ENCODE measurements at regions not wholly inside any gene's neighbourhood (a gene's known extent, or its start where the extent isn't known, plus 50 kb on each side); places are given as distances from the start of the nearest gene placed in this dataset.

GRCh38 chr12:61487728-61488127 is 772.5 kb upstream of the USP15 start:
- no peaks in the 10 kb centered on the region for H3K27me3 ChIP-seq
- no peak overlapping the region for H3K4me3 ChIP-seq
- no peaks in the 10 kb centered on the region for H3K36me3 ChIP-seq (replicated peaks in 1 of 2)
- TF ChIP-seq POLR2A (IDR thresholded peaks at IDR 0.05), result no peak
- TF ChIP-seq CTCF (IDR thresholded peaks at IDR 0.05), result no peak
- DNase-seq, result no peak
- H3K4me1 ChIP-seq (replicated peaks in 1 of 2), result no peaks in the 10 kb centered on the region
- no peaks in the 10 kb centered on the region for H3K9me3 ChIP-seq (replicated peaks in 1 of 3)
- no peak overlapping the region for H3K27ac ChIP-seq
- intact Hi-C loops (cut with DNase I), result no loop called here

- intact Hi-C loops (cut with DNase I), result no loop called here
- Histone ChIP-seq H3K4me1 (replicated peaks in 1 of 2) (no peaks in the 10 kb centered on the region), H3K36me3 (replicated peaks in 1 of 2) (no peaks in the 10 kb centered on the region), H3K9me3 (replicated peaks in 1 of 3) (no peaks in the 10 kb centered on the region), H3K27ac (no peak overlapping the region), H3K27me3 (no peaks in the 10 kb centered on the region), H3K4me3 (no peak overlapping the region)
- DNase-seq, result no peak
- 57 to 71% (median 64%) methylated on average over 4 of the region's 4 CpGs for WGBS, 4 donors
- no peak for TF ChIP-seq POLR2A (IDR thresholded peaks at IDR 0.05)
- no peak for TF ChIP-seq CTCF (IDR thresholded peaks at IDR 0.05)
Measured at GRCh38 chr12:61490526-61491498, 769.4 kb upstream of the USP15 start.

GRCh38 chr12:61502179-61502578 is 758.0 kb upstream of the USP15 start:
- Histone ChIP-seq H3K4me1 (replicated peaks in 1 of 2) (no peaks in the 10 kb centered on the region), H3K9me3 (replicated peaks in 1 of 3) (no peaks in the 10 kb centered on the region), H3K27ac (no peak overlapping the region), H3K36me3 (replicated peaks in 1 of 2) (no peaks in the 10 kb centered on the region), H3K4me3 (no peak overlapping the region), H3K27me3 (no peaks in the 10 kb centered on the region)
- DNase-seq, result no peak
- intact Hi-C loops (cut with DNase I), result no loop called here
- TF ChIP-seq POLR2A (IDR thresholded peaks at IDR 0.05), result no peak

- WGBS, 4 donors, result 27 to 69% (median 32%) methylated on average over 1 of the region's 1 CpG
- H3K4me1 ChIP-seq (replicated peaks in 1 of 2), result no peaks in the 10 kb centered on the region
- H3K27ac ChIP-seq, result no peak overlapping the region
- TF ChIP-seq POLR2A (IDR thresholded peaks at IDR 0.05), result no peak
- TF ChIP-seq CTCF (IDR thresholded peaks at IDR 0.05), result no peak
- no peak for DNase-seq
- no peaks in the 10 kb centered on the region for H3K9me3 ChIP-seq (replicated peaks in 1 of 3)
- no peaks in the 10 kb centered on the region for H3K27me3 ChIP-seq
- no peaks in the 10 kb centered on the region for H3K36me3 ChIP-seq (replicated peaks in 1 of 2)
- no peak overlapping the region for H3K4me3 ChIP-seq
- intact Hi-C loops (cut with DNase I), result no loop called here
Measured at GRCh38 chr12:61504396-61505080, 755.7 kb upstream of the USP15 start.

All from adrenal gland (tissue), 9 donors.